ACC112 (cell line): ENCODE measurements at regions not wholly inside any gene's neighbourhood (a gene's known extent, or its start where the extent isn't known, plus 50 kb on each side); places are given as distances from the start of the nearest gene placed in this dataset.

Source experiments
- H2AFZ ChIP-seq: fragments of 200-600 bp; sonication (generic); one replicate; pipeline ENCODE4 v1.6.0; 2017; ENCODE audit warnings: antibody characterized with exemption, low read length; ENCODE audit not compliant: unreplicated experiment
- H3K27ac ChIP-seq: fragments of 200-600 bp; sonication (generic); 2 replicates; pipeline ENCODE4 v1.5.1; 2014; ENCODE audit warnings: low read depth, mild to moderate bottlenecking, antibody characterized with exemption, low read length, moderate library complexity
- H3K27me3 ChIP-seq: fragments of 200-600 bp; sonication (generic); 2 replicates; pipeline ENCODE4 v1.6.1; 2014; ENCODE audit warnings: mild to moderate bottlenecking, antibody characterized with exemption, low read length, moderate library complexity, mixed read lengths; ENCODE audit not compliant: insufficient read depth
- H3K36me3 ChIP-seq: fragments of 200-600 bp; sonication (generic); 2 replicates; pipeline ENCODE4 v1.6.1; 2016; ENCODE audit warnings: mild to moderate bottlenecking, antibody characterized with exemption, low read length, moderate library complexity, mixed read lengths; ENCODE audit not compliant: insufficient read depth
- H3K4me1 ChIP-seq: fragments of 200-600 bp; sonication (generic); one replicate; pipeline ENCODE4 v1.6.1; 2016; ENCODE audit warnings: low read length, mixed read lengths; ENCODE audit not compliant: insufficient read depth, unreplicated experiment, control insufficient read depth
- H3K4me3 ChIP-seq: fragments of 200-600 bp; sonication (generic); 2 replicates; pipeline ENCODE4 v1.5.1; 2014; ENCODE audit warnings: mild to moderate bottlenecking, low read depth, low read length
- H3K79me2 ChIP-seq: fragments of 200-600 bp; sonication (generic); one replicate; pipeline ENCODE4 v1.6.0; 2016; ENCODE audit warnings: low read length; ENCODE audit not compliant: control insufficient read depth, unreplicated experiment, insufficient read depth

- Histone ChIP-seq H3K27me3 (peaks cover 32% of the 10 kb centered on the region), H3K4me1 (no peaks in the 10 kb centered on the region), H3K27ac (no peak overlapping the region), H3K36me3 (no peaks in the 10 kb centered on the region), H3K79me2 (no peaks in the 10 kb centered on the region), H3K4me3 (no peak overlapping the region), H2AFZ (no peak overlapping the region)
Measured at GRCh38 chr3:127473244-127474024, 117.1 kb downstream of the TPRA1 start.

- no peak overlapping the region for H2AFZ ChIP-seq
- H3K4me1 ChIP-seq: no peaks in the 10 kb centered on the region
- H3K27me3 ChIP-seq: peaks cover 28% of the 10 kb centered on the region
- no peak overlapping the region for H3K27ac ChIP-seq
- H3K79me2 ChIP-seq: no peaks in the 10 kb centered on the region
- H3K4me3 ChIP-seq: no peak overlapping the region
- H3K36me3 ChIP-seq: no peaks in the 10 kb centered on the region
Measured at GRCh38 chr3:127472506-127472905, 118.0 kb downstream of the TPRA1 start.

- Histone ChIP-seq H2AFZ (no peak overlapping the region), H3K27me3 (peaks cover 14% of the 10 kb centered on the region), H3K36me3 (no peaks in the 10 kb centered on the region), H3K79me2 (no peaks in the 10 kb centered on the region), H3K27ac (no peak overlapping the region), H3K4me1 (no peaks in the 10 kb centered on the region), H3K4me3 (no peak overlapping the region)
Measured at GRCh38 chr3:127471142-127471541, 119.4 kb downstream of the TPRA1 start.

- Histone ChIP-seq H3K4me3 (no peak overlapping the region), H3K4me1 (no peaks in the 10 kb centered on the region), H3K27ac (no peak overlapping the region), H3K79me2 (no peaks in the 10 kb centered on the region), H2AFZ (no peak overlapping the region), H3K27me3 (peaks cover 11% of the 10 kb centered on the region), H3K36me3 (no peaks in the 10 kb centered on the region)
Measured at GRCh38 chr3:127469760-127470159, 120.8 kb downstream of the TPRA1 start.

GRCh38 chr3:127467391-127467790, 123.1 kb downstream of the TPRA1 start:
- no peaks in the 10 kb centered on the region for H3K36me3 ChIP-seq
- H3K4me1 ChIP-seq: no peaks in the 10 kb centered on the region
- H2AFZ ChIP-seq: no peak overlapping the region
- no peaks in the 10 kb centered on the region for H3K79me2 ChIP-seq
- no peak overlapping the region for H3K27ac ChIP-seq
- peaks cover 6% of the 10 kb centered on the region; the same call in 1 of the 2 replicates for H3K27me3 ChIP-seq
- no peak overlapping the region for H3K4me3 ChIP-seq

GRCh38 chr3:127464642-127465041, 125.9 kb downstream of the TPRA1 start:
- Histone ChIP-seq H2AFZ (no peak overlapping the region), H3K27ac (no peak overlapping the region), H3K27me3 (peaks cover 6% of the 10 kb centered on the region; the same call in 1 of the 2 replicates), H3K4me1 (no peaks in the 10 kb centered on the region), H3K4me3 (no peak overlapping the region), H3K36me3 (no peaks in the 10 kb centered on the region), H3K79me2 (no peaks in the 10 kb centered on the region)

- no peaks in the 10 kb centered on the region for H3K36me3 ChIP-seq
- H3K27ac ChIP-seq: no peak overlapping the region
- H2AFZ ChIP-seq: no peak overlapping the region
- H3K79me2 ChIP-seq: no peaks in the 10 kb centered on the region
- H3K4me3 ChIP-seq: no peak overlapping the region
- peaks cover 7% of the 10 kb centered on the region for H3K27me3 ChIP-seq
- no peaks in the 10 kb centered on the region for H3K4me1 ChIP-seq
Measured at GRCh38 chr3:127462111-127462655, 128.3 kb downstream of the TPRA1 start.

- Histone ChIP-seq H3K36me3 (no peaks in the 10 kb centered on the region), H2AFZ (no peak overlapping the region), H3K27ac (no peak overlapping the region), H3K4me3 (no peak overlapping the region), H3K4me1 (peaks cover 2% of the 10 kb centered on the region), H3K79me2 (no peaks in the 10 kb centered on the region), H3K27me3 (peaks cover 7% of the 10 kb centered on the region)
Measured at GRCh38 chr3:127461286-127461910, 129.1 kb downstream of the TPRA1 start.

GRCh38 chr3:127459891-127460290, 130.6 kb downstream of the TPRA1 start:
- peaks cover 8% of the 10 kb centered on the region for H3K4me1 ChIP-seq
- no peaks in the 10 kb centered on the region for H3K79me2 ChIP-seq
- H2AFZ ChIP-seq: no peak overlapping the region
- H3K27me3 ChIP-seq: peaks cover 12% of the 10 kb centered on the region
- no peaks in the 10 kb centered on the region for H3K36me3 ChIP-seq
- H3K4me3 ChIP-seq: no peak overlapping the region
- H3K27ac ChIP-seq: no peak overlapping the region

GRCh38 chr3:127458696-127459604, 131.6 kb downstream of the TPRA1 start:
- Histone ChIP-seq H3K4me1 (peaks cover 8% of the 10 kb centered on the region), H3K27me3 (peaks cover 21% of the 10 kb centered on the region), H2AFZ (no peak overlapping the region), H3K4me3 (no peak overlapping the region), H3K27ac (no peak overlapping the region), H3K36me3 (no peaks in the 10 kb centered on the region), H3K79me2 (no peaks in the 10 kb centered on the region)
